ENCODE measurements at regions not wholly inside any gene's neighbourhood (a gene's known extent, or its start where the extent isn't known, plus 50 kb on each side); places are given as distances from the start of the nearest gene placed in this dataset.
"Not testable (repeated sequence)": the region's sequence is repeated elsewhere in the genome, so short reads cannot be mapped to it uniquely, and the experiment has no call there.

- no peaks in the 10 kb centered on the region for H3K27me3 ChIP-seq
- Mint-ChIP-seq H3K4me3 (no peak overlapping the region), H3K36me3 (no peaks in the 10 kb centered on the region), H3K9me3 (peaks cover 6% of the 10 kb centered on the region), H3K27me3 (ENCODE audit: insufficient read depth, low read depth) (peaks cover 2% of the 10 kb centered on the region), H3K4me1 (no peaks in the 10 kb centered on the region), H3K27ac (no peak overlapping the region)
- DNase-seq (ENCODE audit: low spot score) = no peak
- H3K4me2 ChIP-seq = no peak overlapping the region
- H4K20me1 ChIP-seq (ENCODE audit: low read depth) = no peaks in the 10 kb centered on the region
- H3K9ac ChIP-seq = no peak overlapping the region
- H3K4me1 ChIP-seq = no peaks in the 10 kb centered on the region
- no peak overlapping the region for H2AFZ ChIP-seq (replicated peaks)
- no peak overlapping the region for H3K4me3 ChIP-seq
- H3K9me3 ChIP-seq (ENCODE audit: low read depth) = no peaks in the 10 kb centered on the region
- no peaks in the 10 kb centered on the region for H3F3A ChIP-seq (ENCODE audit: low read depth)
- H3K27ac ChIP-seq = no peak overlapping the region
- no peaks in the 10 kb centered on the region for H3K36me3 ChIP-seq
- H3K79me2 ChIP-seq (ENCODE audit: low read depth) = no peaks in the 10 kb centered on the region
- TF ChIP-seq EZH2phosphoT487 (IDR thresholded peaks at IDR 0.05) = no peak
- TF ChIP-seq CTCF (IDR thresholded peaks at IDR 0.05) = no peak
- no peak for TF ChIP-seq EZH2 (IDR thresholded peaks at IDR 0.05)
Measured at GRCh38 chr5:114727358-114727757, 365.5 kb downstream of the KCNN2 start.

GRCh38 chr5:114726131-114726530 is 364.3 kb downstream of the KCNN2 start:
- peaks cover 1% of the 10 kb centered on the region for H3K27me3 Mint-ChIP-seq (ENCODE audit: insufficient read depth, low read depth)
- Histone ChIP-seq H2AFZ (replicated peaks) (no peak overlapping the region), H3K27me3 (no peaks in the 10 kb centered on the region), H3K9me3 (ENCODE audit: low read depth) (no peaks in the 10 kb centered on the region), H3K4me2 (no peak overlapping the region), H3K9ac (no peak overlapping the region), H3K79me2 (ENCODE audit: low read depth) (no peaks in the 10 kb centered on the region), H3K27ac (no peak overlapping the region), H4K20me1 (ENCODE audit: low read depth) (no peaks in the 10 kb centered on the region), H3K36me3 (no peaks in the 10 kb centered on the region), H3F3A (ENCODE audit: low read depth) (no peaks in the 10 kb centered on the region), H3K4me1 (no peaks in the 10 kb centered on the region), H3K4me3 (no peak overlapping the region)
- no peak overlapping the region for H3K4me3 Mint-ChIP-seq
- no peaks in the 10 kb centered on the region for H3K4me1 Mint-ChIP-seq
- no peaks in the 10 kb centered on the region for H3K36me3 Mint-ChIP-seq
- no peak for TF ChIP-seq EZH2 (IDR thresholded peaks at IDR 0.05)
- no peak overlapping the region for H3K27ac Mint-ChIP-seq
- no peak for DNase-seq (ENCODE audit: low spot score)
- H3K9me3 Mint-ChIP-seq = peaks cover 6% of the 10 kb centered on the region

GRCh38 chr5:114719268-114719667 is 357.4 kb downstream of the KCNN2 start:
- no peaks in the 10 kb centered on the region for H3K27me3 Mint-ChIP-seq (ENCODE audit: insufficient read depth, low read depth)
- H3K4me1 Mint-ChIP-seq = no peaks in the 10 kb centered on the region
- no peak overlapping the region for H3K4me2 ChIP-seq
- no peak overlapping the region for H2AFZ ChIP-seq (replicated peaks)
- H3K36me3 Mint-ChIP-seq = no peaks in the 10 kb centered on the region
- no peaks in the 10 kb centered on the region for H3K4me1 ChIP-seq
- H3K9me3 ChIP-seq (ENCODE audit: low read depth) = no peaks in the 10 kb centered on the region
- no peaks in the 10 kb centered on the region for H3K79me2 ChIP-seq (ENCODE audit: low read depth)
- no peak for TF ChIP-seq EZH2phosphoT487 (IDR thresholded peaks at IDR 0.05)
- TF ChIP-seq CTCF (IDR thresholded peaks at IDR 0.05) = no peak
- no peak for TF ChIP-seq EZH2 (IDR thresholded peaks at IDR 0.05)
- no peak overlapping the region for H3K27ac ChIP-seq
- no peak overlapping the region for H3K27ac Mint-ChIP-seq
- H3K4me3 ChIP-seq = no peak overlapping the region
- no peak for DNase-seq (ENCODE audit: low spot score)
- no peak overlapping the region for H3K4me3 Mint-ChIP-seq
- no peak overlapping the region for H3K9ac ChIP-seq
- no peaks in the 10 kb centered on the region for H3K27me3 ChIP-seq
- peaks cover 6% of the 10 kb centered on the region for H3K9me3 Mint-ChIP-seq
- no peaks in the 10 kb centered on the region for H3K36me3 ChIP-seq
- H3F3A ChIP-seq (ENCODE audit: low read depth) = no peaks in the 10 kb centered on the region
- no peaks in the 10 kb centered on the region for H4K20me1 ChIP-seq (ENCODE audit: low read depth)

GRCh38 chr5:114716955-114717354 is 355.1 kb downstream of the KCNN2 start:
- Histone ChIP-seq H3K27me3 (no peaks in the 10 kb centered on the region), H3K9ac (no peak overlapping the region), H3K4me3 (no peak overlapping the region), H4K20me1 (ENCODE audit: low read depth) (no peaks in the 10 kb centered on the region), H3K79me2 (ENCODE audit: low read depth) (no peaks in the 10 kb centered on the region), H3K27ac (no peak overlapping the region), H3F3A (ENCODE audit: low read depth) (no peaks in the 10 kb centered on the region), H3K4me1 (no peaks in the 10 kb centered on the region), H3K9me3 (ENCODE audit: low read depth) (no peaks in the 10 kb centered on the region), H2AFZ (replicated peaks) (no peak overlapping the region), H3K36me3 (no peaks in the 10 kb centered on the region), H3K4me2 (no peak overlapping the region)
- TF ChIP-seq CTCF (IDR thresholded peaks at IDR 0.05) (no peak), EZH2 (IDR thresholded peaks at IDR 0.05) (no peak), EZH2phosphoT487 (IDR thresholded peaks at IDR 0.05) (no peak)
- H3K27ac Mint-ChIP-seq = no peak overlapping the region
- no peaks in the 10 kb centered on the region for H3K27me3 Mint-ChIP-seq (ENCODE audit: insufficient read depth, low read depth)
- H3K36me3 Mint-ChIP-seq = no peaks in the 10 kb centered on the region
- H3K4me1 Mint-ChIP-seq = no peaks in the 10 kb centered on the region
- no peak overlapping the region for H3K4me3 Mint-ChIP-seq
- H3K9me3 Mint-ChIP-seq = no peaks in the 10 kb centered on the region
- DNase-seq (ENCODE audit: low spot score) = no peak

GRCh38 chr5:114704225-114704893 is 342.5 kb downstream of the KCNN2 start:
- H3K4me3 Mint-ChIP-seq; H3K4me2 ChIP-seq; H3K4me1 ChIP-seq; H4K20me1 ChIP-seq (ENCODE audit: low read depth); H3K27ac ChIP-seq; H3K79me2 ChIP-seq (ENCODE audit: low read depth); H3K27me3 Mint-ChIP-seq (ENCODE audit: insufficient read depth, low read depth); H3K9ac ChIP-seq; H3K4me3 ChIP-seq; H2AFZ ChIP-seq (replicated peaks); DNase-seq (ENCODE audit: low spot score); H3K27me3 ChIP-seq; H3K4me1 Mint-ChIP-seq; H3K36me3 ChIP-seq; H3K9me3 ChIP-seq (ENCODE audit: low read depth); H3K36me3 Mint-ChIP-seq; H3K9me3 Mint-ChIP-seq; H3F3A ChIP-seq (ENCODE audit: low read depth); H3K27ac Mint-ChIP-seq: not testable (repeated sequence)
